ENCODE measurements at regions not wholly inside any gene's neighbourhood (a gene's known extent, or its start where the extent isn't known, plus 50 kb on each side); places are given as distances from the start of the nearest gene placed in this dataset.

- no peak for TF ChIP-seq CTCF (IDR thresholded peaks at IDR 0.05; ENCODE audit: insufficient read depth, low read depth, low read length, missing control alignments)
- no peak overlapping the region for H3K4me3 ChIP-seq (ENCODE audit: low read length)
- no peak for DNase-seq (ENCODE audit: low read depth)
Observed at GRCh38 chr11:130616573-130616972, 168.1 kb downstream of the ADAMTS15 start.

DNA sequence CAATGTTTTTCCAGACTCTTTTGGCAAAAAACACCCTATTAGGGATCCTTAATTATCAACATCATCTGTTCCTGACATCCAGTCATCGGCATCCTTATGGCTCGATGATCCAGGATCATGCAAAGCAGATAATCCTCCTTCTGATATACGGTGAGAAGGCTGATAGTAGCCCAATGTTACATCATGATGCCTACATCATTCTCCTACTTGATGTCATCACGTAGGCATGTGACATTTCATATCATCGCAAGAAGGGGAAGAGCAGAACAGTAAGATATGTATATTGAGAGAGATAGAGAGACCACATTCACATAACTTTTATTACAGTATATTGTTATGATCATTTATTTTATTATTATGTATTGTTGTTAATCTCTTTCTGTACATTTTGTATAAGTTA lies 168.6 kb downstream of the ADAMTS15 start:
- H3K4me3 ChIP-seq (ENCODE audit: low read length) = no peak overlapping the region
- no peak for TF ChIP-seq CTCF (IDR thresholded peaks at IDR 0.05; ENCODE audit: insufficient read depth, low read depth, low read length, missing control alignments)
- DNase-seq (ENCODE audit: low read depth) = no peak

DNA sequence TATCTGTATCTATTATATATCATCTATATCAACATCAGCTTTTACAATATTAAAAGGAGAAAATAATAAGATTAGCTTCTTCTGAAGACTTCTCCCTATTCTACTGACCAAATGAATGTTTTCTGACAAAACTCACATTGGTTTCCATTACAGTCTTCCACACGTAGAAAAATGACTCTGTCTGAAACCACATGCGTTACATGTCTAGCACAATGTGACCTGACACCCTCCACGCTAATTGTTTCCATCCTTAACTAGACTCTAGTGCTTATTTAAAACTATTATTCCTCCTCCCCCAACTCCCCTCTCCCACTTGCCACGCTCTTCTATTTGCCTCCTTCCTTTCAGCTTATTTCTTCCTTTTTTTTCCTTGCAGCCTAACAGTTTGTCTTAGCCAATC lies 172.1 kb downstream of the ADAMTS15 start:
- H3K4me3 ChIP-seq (ENCODE audit: low read length) = no peak overlapping the region
- DNase-seq (ENCODE audit: low read depth) = no peak
- no peak for TF ChIP-seq CTCF (IDR thresholded peaks at IDR 0.05; ENCODE audit: insufficient read depth, low read depth, low read length, missing control alignments)

DNA sequence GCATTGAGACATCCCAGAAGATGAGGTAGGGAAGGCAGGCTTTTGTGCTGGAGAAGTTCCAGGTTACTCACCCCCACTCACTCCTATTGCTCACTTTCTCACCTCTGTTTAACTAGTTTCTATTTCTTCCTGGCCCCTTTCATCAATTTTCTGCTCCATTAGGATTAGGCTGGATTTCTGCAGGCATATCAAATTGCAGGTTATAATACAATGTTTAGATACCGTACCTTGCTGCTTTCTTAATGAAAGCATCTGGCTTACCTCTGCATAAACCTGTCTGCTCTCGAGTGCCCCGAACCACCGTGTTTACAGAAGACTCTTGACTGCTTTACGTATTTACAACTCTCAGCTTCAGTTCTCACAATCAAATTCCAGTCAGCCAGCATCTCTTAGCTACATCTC lies 173.7 kb downstream of the ADAMTS15 start:
- DNase-seq (ENCODE audit: low read depth) = peak; percentile 68
- no peak for TF ChIP-seq CTCF (IDR thresholded peaks at IDR 0.05; ENCODE audit: insufficient read depth, low read depth, low read length, missing control alignments)
- no peak overlapping the region for H3K4me3 ChIP-seq (ENCODE audit: low read length)

DNA sequence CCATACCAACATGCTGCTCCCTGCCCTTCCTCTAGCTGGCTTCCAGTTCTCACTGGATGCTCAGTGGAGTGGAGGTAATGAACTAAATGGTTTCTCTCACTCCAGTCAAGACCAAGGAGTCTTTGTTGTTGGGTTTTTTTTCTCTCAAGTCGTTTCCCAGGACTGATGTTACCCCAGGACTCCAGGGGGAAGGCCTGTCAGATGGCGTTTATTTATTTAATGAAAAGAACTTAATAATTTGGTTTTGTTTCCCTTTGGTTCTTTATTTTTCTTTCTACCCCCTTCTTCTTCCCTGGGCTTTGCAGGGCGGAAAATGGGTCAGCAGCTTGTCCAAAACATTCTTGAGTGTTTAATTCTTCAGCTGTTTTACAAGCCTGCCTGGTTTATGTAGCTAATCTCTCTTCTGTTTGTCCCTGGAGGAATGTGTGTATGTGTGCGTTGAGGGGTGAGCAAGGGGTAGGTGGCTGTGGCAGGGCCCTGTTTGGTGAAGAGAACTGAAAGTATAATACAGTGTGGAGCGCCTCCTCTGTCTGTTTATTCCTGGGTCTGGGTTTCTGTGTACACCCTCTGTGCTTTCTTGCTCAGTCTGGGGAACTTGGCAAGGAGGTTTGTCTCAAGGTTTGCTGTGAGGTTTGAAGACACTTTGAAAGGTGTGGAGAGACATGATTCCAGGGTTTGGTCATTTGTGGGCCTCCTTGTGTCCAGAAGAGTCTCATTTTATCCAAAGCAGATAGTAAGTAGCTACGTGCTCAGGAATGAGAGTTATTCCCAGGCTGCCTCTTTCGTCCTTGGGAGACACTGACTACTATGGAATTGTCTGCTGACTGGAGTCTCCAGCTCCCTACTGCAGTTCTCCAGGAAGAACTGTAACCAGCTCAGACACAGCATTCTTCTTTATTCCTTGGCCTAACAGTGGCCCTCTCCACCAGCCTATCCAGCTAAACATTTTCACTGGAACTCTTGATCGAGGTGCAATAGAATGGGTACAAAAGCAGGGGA lies 175.5 kb downstream of the ADAMTS15 start:
- no peak overlapping the region for H3K4me3 ChIP-seq (ENCODE audit: low read length)
- no peak for DNase-seq (ENCODE audit: low read depth)
- TF ChIP-seq CTCF (IDR thresholded peaks at IDR 0.05; ENCODE audit: insufficient read depth, low read depth, low read length, missing control alignments) = no peak

- no peak for DNase-seq (ENCODE audit: low read depth)
- no peak for TF ChIP-seq CTCF (IDR thresholded peaks at IDR 0.05; ENCODE audit: insufficient read depth, low read depth, low read length, missing control alignments)
- H3K4me3 ChIP-seq (ENCODE audit: low read length) = no peak overlapping the region
Observed at GRCh38 chr11:130624971-130625544, 176.6 kb downstream of the ADAMTS15 start.

Data from epithelial cell of esophagus (primary cell).